PC-3 (cell line): ENCODE measurements at regions not wholly inside any gene's neighbourhood (a gene's known extent, or its start where the extent isn't known, plus 50 kb on each side); places are given as distances from the start of the nearest gene placed in this dataset.

Source experiments
- EZH2 ChIP-seq: fragments of 300-600 bp; sonication (generic); IDR thresholded peaks from one replicate; pipeline ENCODE4 v1.6.1; 2017; ENCODE audit warnings: antibody characterized with exemption, mild to moderate bottlenecking, low read length; ENCODE audit not compliant: unreplicated experiment
- EZH2phosphoT487 ChIP-seq: fragments of 300-600 bp; sonication (generic); IDR thresholded peaks from 2 replicates; pipeline ENCODE4 v1.6.1; 2018; ENCODE audit warnings: mild to moderate bottlenecking, antibody characterized with exemption, low read length, borderline replicate concordance
- TF ChIP-seq, protein P1 (sequence below): fragments of 300-600 bp; sonication (generic); conservative IDR thresholded peaks from 2 replicates; pipeline ENCODE4 v1.5.1; 2017; ENCODE audit warnings: antibody characterized with exemption, low read depth, mild to moderate bottlenecking, low read length

DNA sequence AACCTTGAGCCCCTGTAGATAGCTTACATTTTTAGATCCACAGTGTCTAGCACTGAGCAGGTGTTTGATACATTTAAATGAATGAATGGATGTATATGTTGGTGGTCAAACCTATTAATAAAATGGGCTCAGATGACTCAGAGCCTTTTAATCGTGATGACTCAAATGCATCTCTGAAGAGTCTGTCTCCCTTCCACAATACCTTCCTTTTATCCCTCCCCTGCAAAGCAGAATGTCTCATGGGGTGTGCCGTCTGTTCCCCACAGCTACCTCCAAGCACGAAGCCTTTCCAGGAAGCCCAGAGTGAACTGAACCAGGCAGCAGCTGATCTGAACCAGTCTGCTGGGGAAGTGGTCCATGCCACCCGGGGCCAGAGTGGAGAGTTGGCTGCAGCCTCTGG, 303.5 kb upstream of the TPM1 start:
- no peak for TF ChIP-seq EZH2phosphoT487
- TF ChIP-seq, protein P1, sequence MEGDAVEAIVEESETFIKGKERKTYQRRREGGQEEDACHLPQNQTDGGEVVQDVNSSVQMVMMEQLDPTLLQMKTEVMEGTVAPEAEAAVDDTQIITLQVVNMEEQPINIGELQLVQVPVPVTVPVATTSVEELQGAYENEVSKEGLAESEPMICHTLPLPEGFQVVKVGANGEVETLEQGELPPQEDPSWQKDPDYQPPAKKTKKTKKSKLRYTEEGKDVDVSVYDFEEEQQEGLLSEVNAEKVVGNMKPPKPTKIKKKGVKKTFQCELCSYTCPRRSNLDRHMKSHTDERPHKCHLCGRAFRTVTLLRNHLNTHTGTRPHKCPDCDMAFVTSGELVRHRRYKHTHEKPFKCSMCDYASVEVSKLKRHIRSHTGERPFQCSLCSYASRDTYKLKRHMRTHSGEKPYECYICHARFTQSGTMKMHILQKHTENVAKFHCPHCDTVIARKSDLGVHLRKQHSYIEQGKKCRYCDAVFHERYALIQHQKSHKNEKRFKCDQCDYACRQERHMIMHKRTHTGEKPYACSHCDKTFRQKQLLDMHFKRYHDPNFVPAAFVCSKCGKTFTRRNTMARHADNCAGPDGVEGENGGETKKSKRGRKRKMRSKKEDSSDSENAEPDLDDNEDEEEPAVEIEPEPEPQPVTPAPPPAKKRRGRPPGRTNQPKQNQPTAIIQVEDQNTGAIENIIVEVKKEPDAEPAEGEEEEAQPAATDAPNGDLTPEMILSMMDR: no peak
- no peak for TF ChIP-seq EZH2
